ENCODE measurements at regions not wholly inside any gene's neighbourhood (a gene's known extent, or its start where the extent isn't known, plus 50 kb on each side); places are given as distances from the start of the nearest gene placed in this dataset.

GRCh38 chr15:47548231-47548630, 169.1 kb upstream of the SEMA6D start:
- no peaks in the 10 kb centered on the region; a peak in 2 of 5 replicates for H3K9me3 Mint-ChIP-seq
- TF ChIP-seq CTCF (conservative IDR thresholded peaks at IDR 0.05), result no peak
- no peaks in the 10 kb centered on the region for H3K79me1 ChIP-seq (ENCODE audit: insufficient read depth, low read depth, low read length, poor library complexity, severe bottlenecking)

More at GRCh38 chr15:47548231-47548630, 169.1 kb upstream of the SEMA6D start:
- no CpG with 5 or more reads among the region's 1 CpG for WGBS (ENCODE audit: extremely low coverage, insufficient read length, low lambda C conversion rate)
- Histone ChIP-seq H3K18ac (ENCODE audit: insufficient read length, low read depth, low read length) (no peak overlapping the region), H3T11ph (ENCODE audit: low read length) (no peak overlapping the region), H3K56ac (ENCODE audit: insufficient read length, low read depth, low read length) (no peak overlapping the region), H2BK120ac (ENCODE audit: low read depth, low read length, poor library complexity, severe bottlenecking) (no peak overlapping the region), H3K4ac (ENCODE audit: low read depth, low read length) (no peak overlapping the region), H4K5ac (ENCODE audit: insufficient read length, low read depth, low read length) (no peak overlapping the region), H3K27me3 (ENCODE audit: insufficient read depth, low read length) (no peaks in the 10 kb centered on the region), H3K14ac (ENCODE audit: insufficient read depth, low read length) (no peak overlapping the region), H3K9me3 (ENCODE audit: control insufficient read depth, low read depth, low read length) (no peaks in the 10 kb centered on the region), H3K27ac (ENCODE audit: insufficient read length, low read depth, low read length) (no peak overlapping the region), H4K91ac (ENCODE audit: insufficient read length, low read depth, low read length) (no peak overlapping the region), H2AK5ac (ENCODE audit: insufficient read length, low read length) (no peak overlapping the region), H4K20me1 (ENCODE audit: control insufficient read depth, insufficient read depth, insufficient read length) (no peaks in the 10 kb centered on the region), H2AFZ (ENCODE audit: low read length) (no peak overlapping the region), H3K23me2 (ENCODE audit: insufficient read length, low read depth, low read length, poor library complexity, severe bottlenecking) (no peaks in the 10 kb centered on the region), H4K8ac (replicated peaks; ENCODE audit: insufficient read length, low read depth, low read length) (no peak overlapping the region), H3K4me2 (ENCODE audit: insufficient read depth, insufficient read length, low read length) (no peak overlapping the region), H3K23ac (ENCODE audit: insufficient read length, low read depth, low read length) (no peak overlapping the region), H2BK20ac (ENCODE audit: low read depth, low read length, poor library complexity, severe bottlenecking) (no peak overlapping the region), H2BK12ac (ENCODE audit: insufficient read length, low read depth, low read length) (no peak overlapping the region), H3K4me1 (ENCODE audit: insufficient read depth, low read length) (no peaks in the 10 kb centered on the region), H3K79me2 (ENCODE audit: insufficient read depth, low read length) (no peaks in the 10 kb centered on the region), H2BK15ac (ENCODE audit: low read depth, low read length) (no peak overlapping the region), H3K9ac (ENCODE audit: extremely low read depth, insufficient read length, low read length) (no peak overlapping the region), H2BK5ac (ENCODE audit: insufficient read length, low read length) (no peak overlapping the region)
- peaks cover 3% of the 10 kb centered on the region in 2 experiments; a peak in 1 of 4 replicates for H3K4me1 Mint-ChIP-seq
- H3K4me3 Mint-ChIP-seq, result no peak overlapping the region
- no peaks in the 10 kb centered on the region for H3K36me3 Mint-ChIP-seq (ENCODE audit: insufficient read depth in 1 of 3, low read depth in 3 of 3)
- no peaks in the 10 kb centered on the region for H3K27me3 Mint-ChIP-seq (ENCODE audit: low read depth)
- H3K27ac Mint-ChIP-seq, result no peak overlapping the region
- no peak for DNase-seq

Data from H9 (cell line).